ENCODE measurements at regions not wholly inside any gene's neighbourhood (a gene's known extent, or its start where the extent isn't known, plus 50 kb on each side); places are given as distances from the start of the nearest gene placed in this dataset.
"Not testable (repeated sequence)": the region's sequence is repeated elsewhere in the genome, so short reads cannot be mapped to it uniquely, and the experiment has no call there.

- 79 to 80% methylated on average over 15 of the region's 15 CpGs for WGBS, 2 donors
Observed at GRCh38 chr9:126070058-126070655, 256.5 kb upstream of the MVB12B start.

DNA sequence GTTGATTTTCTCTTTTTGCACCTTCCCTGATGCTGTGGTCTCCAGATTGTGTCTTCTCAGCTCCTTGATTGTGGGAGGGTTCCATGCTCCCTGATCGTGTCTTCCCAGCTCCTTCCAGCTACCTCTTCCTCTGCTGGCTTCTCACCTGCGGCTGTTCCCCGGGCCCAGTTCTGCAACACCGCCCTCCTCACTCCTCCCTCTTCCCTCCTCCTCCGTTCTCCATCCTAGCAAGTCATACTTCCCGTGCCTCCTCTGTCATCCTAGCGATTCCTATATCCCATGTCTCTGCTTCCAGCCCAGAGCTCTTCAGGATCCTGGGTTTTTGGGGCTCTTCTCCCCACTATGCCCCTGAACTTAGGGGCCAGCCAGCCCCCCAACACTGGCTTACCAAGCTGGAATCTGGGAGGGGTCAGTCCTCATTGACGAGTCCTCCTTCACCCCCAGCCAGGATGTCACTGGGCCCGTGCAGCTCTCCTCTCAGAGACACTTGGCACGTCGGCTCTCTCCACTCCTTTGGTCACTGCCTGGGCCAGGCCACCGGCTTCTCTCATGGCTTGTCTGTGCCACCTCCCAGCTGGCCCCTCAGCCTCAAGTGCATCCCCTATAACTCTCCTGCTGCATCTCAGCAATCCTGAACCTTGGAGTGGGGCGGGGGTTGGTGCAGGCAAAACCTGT lies 255.4 kb upstream of the MVB12B start:
- Histone ChIP-seq H3K36me3 (no peaks in the 10 kb centered on the region), H3K27me3 (peaks cover 0 to 34% of the 10 kb centered on the region in 2 donors), H3K9me3 (no peaks in the 10 kb centered on the region), H3K4me1 (no peaks in the 10 kb centered on the region), H3K27ac (no peak overlapping the region), H3K4me3 (no peak overlapping the region)
- TF ChIP-seq, protein P1, sequence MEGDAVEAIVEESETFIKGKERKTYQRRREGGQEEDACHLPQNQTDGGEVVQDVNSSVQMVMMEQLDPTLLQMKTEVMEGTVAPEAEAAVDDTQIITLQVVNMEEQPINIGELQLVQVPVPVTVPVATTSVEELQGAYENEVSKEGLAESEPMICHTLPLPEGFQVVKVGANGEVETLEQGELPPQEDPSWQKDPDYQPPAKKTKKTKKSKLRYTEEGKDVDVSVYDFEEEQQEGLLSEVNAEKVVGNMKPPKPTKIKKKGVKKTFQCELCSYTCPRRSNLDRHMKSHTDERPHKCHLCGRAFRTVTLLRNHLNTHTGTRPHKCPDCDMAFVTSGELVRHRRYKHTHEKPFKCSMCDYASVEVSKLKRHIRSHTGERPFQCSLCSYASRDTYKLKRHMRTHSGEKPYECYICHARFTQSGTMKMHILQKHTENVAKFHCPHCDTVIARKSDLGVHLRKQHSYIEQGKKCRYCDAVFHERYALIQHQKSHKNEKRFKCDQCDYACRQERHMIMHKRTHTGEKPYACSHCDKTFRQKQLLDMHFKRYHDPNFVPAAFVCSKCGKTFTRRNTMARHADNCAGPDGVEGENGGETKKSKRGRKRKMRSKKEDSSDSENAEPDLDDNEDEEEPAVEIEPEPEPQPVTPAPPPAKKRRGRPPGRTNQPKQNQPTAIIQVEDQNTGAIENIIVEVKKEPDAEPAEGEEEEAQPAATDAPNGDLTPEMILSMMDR (IDR thresholded peaks at IDR 0.05), result no peak
- TF ChIP-seq POLR2A (IDR thresholded peaks at IDR 0.05) (no peak), EP300 (IDR thresholded peaks at IDR 0.05) (no peak)
- WGBS, 2 donors, result 76 to 79% methylated on average over 13 of the region's 13 CpGs
- DNase-seq (ENCODE audit: low spot score in 2 of 2), result no peak

More at GRCh38 chr9:126070058-126070655, 256.5 kb upstream of the MVB12B start:
- Histone ChIP-seq H3K27me3 (peaks cover 0 to 34% of the 10 kb centered on the region in 2 donors), H3K27ac (no peak overlapping the region), H3K4me1 (no peaks in the 10 kb centered on the region), H3K4me3 (no peak overlapping the region), H3K36me3 (no peaks in the 10 kb centered on the region), H3K9me3 (no peaks in the 10 kb centered on the region)
- no peak for DNase-seq (ENCODE audit: low spot score in 2 of 2)
- TF ChIP-seq, protein P1 (IDR thresholded peaks at IDR 0.05), result no peak
- TF ChIP-seq EP300 (IDR thresholded peaks at IDR 0.05), result no peak
- TF ChIP-seq POLR2A (IDR thresholded peaks at IDR 0.05), result no peak

DNA sequence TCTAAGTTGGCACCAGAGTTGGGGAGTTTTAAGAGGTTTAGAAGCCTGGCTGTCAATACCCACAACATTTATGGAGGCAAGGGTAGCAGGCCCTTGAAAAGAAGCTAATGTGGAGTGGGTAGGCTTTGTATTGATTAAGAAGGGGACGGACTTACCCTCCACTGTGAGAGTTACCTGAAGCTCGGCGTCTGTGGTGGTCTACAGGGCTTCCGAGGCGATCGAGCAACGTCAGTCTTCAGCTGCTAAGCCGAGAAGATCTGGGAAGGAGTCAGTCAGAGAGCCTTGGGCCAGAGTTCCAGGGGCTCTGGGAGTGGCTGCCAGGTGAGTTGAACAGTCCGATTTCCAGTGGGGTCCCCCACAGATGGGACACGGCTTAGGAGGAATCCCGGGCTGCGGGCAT lies 249.0 kb upstream of the MVB12B start:
- not testable (repeated sequence) for H3K4me3 ChIP-seq; H3K4me1 ChIP-seq; H3K27me3 ChIP-seq; DNase-seq (ENCODE audit: low spot score in 2 of 2); H3K9me3 ChIP-seq; H3K36me3 ChIP-seq; H3K27ac ChIP-seq
- WGBS, 2 donors, result 86 to 93% methylated on average over 12 of the region's 12 CpGs

DNA sequence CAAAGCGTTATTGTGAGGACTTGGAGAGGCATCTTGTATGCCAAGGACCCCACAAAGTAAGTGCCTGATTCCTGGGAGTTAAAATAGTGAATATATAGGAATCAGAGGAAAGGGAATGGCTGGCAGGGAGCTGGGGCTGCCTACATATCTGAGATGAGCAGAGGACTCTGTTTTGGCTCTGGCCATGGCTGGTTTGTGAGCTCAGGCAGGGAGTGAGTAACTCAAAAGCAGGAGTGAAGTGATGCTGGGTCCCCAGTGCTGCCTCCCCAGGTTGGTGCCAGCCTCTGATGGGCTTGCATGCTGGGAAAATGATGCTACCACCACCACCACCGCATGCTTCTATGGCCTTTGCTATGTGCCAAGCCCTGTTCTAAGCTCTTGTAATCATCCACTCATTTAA lies 246.0 kb upstream of the MVB12B start:
- Histone ChIP-seq H3K9me3 (no peaks in the 10 kb centered on the region), H3K27me3 (no peaks in the 10 kb centered on the region), H3K27ac (no peak overlapping the region), H3K4me1 (no peaks in the 10 kb centered on the region), H3K4me3 (no peak overlapping the region), H3K36me3 (no peaks in the 10 kb centered on the region)
- TF ChIP-seq, protein P1 (IDR thresholded peaks at IDR 0.05), result no peak
- TF ChIP-seq POLR2A (IDR thresholded peaks at IDR 0.05) (no peak), EP300 (IDR thresholded peaks at IDR 0.05) (no peak)
- 62 to 70% methylated on average over 2 of the region's 2 CpGs for WGBS, 2 donors
- no peak for DNase-seq (ENCODE audit: low spot score in 2 of 2)

- TF ChIP-seq EP300 (IDR thresholded peaks at IDR 0.05) (no peak), POLR2A (IDR thresholded peaks at IDR 0.05) (no peak)
- TF ChIP-seq, protein P1 (IDR thresholded peaks at IDR 0.05), result no peak
- Histone ChIP-seq H3K4me1 (no peaks in the 10 kb centered on the region), H3K27ac (no peak overlapping the region), H3K27me3 (no peaks in the 10 kb centered on the region), H3K36me3 (no peaks in the 10 kb centered on the region), H3K9me3 (no peaks in the 10 kb centered on the region), H3K4me3 (no peak overlapping the region)
- 68 to 81% methylated on average over 4 of the region's 4 CpGs for WGBS, 2 donors
- no peak for DNase-seq (ENCODE audit: low spot score in 2 of 2)
Observed at GRCh38 chr9:126081746-126082145, 244.9 kb upstream of the MVB12B start.
